Breast epithelium (tissue), 3 donors: ENCODE measurements at regions not wholly inside any gene's neighbourhood (a gene's known extent, or its start where the extent isn't known, plus 50 kb on each side); places are given as distances from the start of the nearest gene placed in this dataset.

Experiments
- CTCF ChIP-seq, 3 donors: fragments of 450-650 bp; IDR thresholded peaks; one replicate each; pipeline ENCODE4 v1.5.1; 2016 to 2017; ENCODE audit warnings: antibody characterized with exemption in 3 of 3, mild to moderate bottlenecking in 3 of 3, moderate library complexity in 3 of 3
- POLR2A ChIP-seq: fragments of 450-650 bp; IDR thresholded peaks from one replicate; pipeline ENCODE4 v1.6.1; 2016; ENCODE audit warnings: antibody characterized with exemption, mild to moderate bottlenecking, moderate library complexity

- no peak for TF ChIP-seq CTCF (IDR thresholded peaks at IDR 0.05)
- TF ChIP-seq POLR2A = no peak
Measured at GRCh38 chr2:237180187-237180586, 94.5 kb downstream of the COPS8 start.
